ENCODE measurements at regions not wholly inside any gene's neighbourhood (a gene's known extent, or its start where the extent isn't known, plus 50 kb on each side); places are given as distances from the start of the nearest gene placed in this dataset.

GRCh38 chr12:19643635-19644034, 204.3 kb downstream of the AEBP2 start:
- no peaks in the 10 kb centered on the region for H3K36me3 ChIP-seq (replicated peaks; ENCODE audit: control insufficient read depth, insufficient read depth, low read length)
- H3K27me3 ChIP-seq (ENCODE audit: control insufficient read depth, insufficient read depth, low read length) = no peaks in the 10 kb centered on the region
- peak; percentile 50 for DNase-seq
- no peak overlapping the region for H3K4me3 ChIP-seq (ENCODE audit: insufficient read depth, low read depth, low read length)

- H3K4me3 ChIP-seq (ENCODE audit: insufficient read depth, low read depth, low read length) = no peak overlapping the region
- H3K36me3 ChIP-seq (replicated peaks; ENCODE audit: control insufficient read depth, insufficient read depth, low read length) = no peaks in the 10 kb centered on the region
- no peaks in the 10 kb centered on the region for H3K27me3 ChIP-seq (ENCODE audit: control insufficient read depth, insufficient read depth, low read length)
- DNase-seq = no peak
Measured at GRCh38 chr12:19644571-19644970, 205.3 kb downstream of the AEBP2 start.

- H3K4me3 ChIP-seq (ENCODE audit: insufficient read depth, low read depth, low read length) = no peak overlapping the region
- H3K36me3 ChIP-seq (replicated peaks; ENCODE audit: control insufficient read depth, insufficient read depth, low read length) = no peaks in the 10 kb centered on the region
- DNase-seq = no peak
- no peaks in the 10 kb centered on the region for H3K27me3 ChIP-seq (ENCODE audit: control insufficient read depth, insufficient read depth, low read length)
Measured at GRCh38 chr12:19645823-19646222, 206.5 kb downstream of the AEBP2 start.

GRCh38 chr12:19646599-19646998, 207.3 kb downstream of the AEBP2 start:
- Histone ChIP-seq H3K36me3 (replicated peaks; ENCODE audit: control insufficient read depth, insufficient read depth, low read length) (no peaks in the 10 kb centered on the region), H3K27me3 (ENCODE audit: control insufficient read depth, insufficient read depth, low read length) (no peaks in the 10 kb centered on the region), H3K4me3 (ENCODE audit: insufficient read depth, low read depth, low read length) (no peak overlapping the region)
- no peak for DNase-seq

- H3K36me3 ChIP-seq (replicated peaks; ENCODE audit: control insufficient read depth, insufficient read depth, low read length) = no peaks in the 10 kb centered on the region
- no peak overlapping the region for H3K4me3 ChIP-seq (ENCODE audit: insufficient read depth, low read depth, low read length)
- H3K27me3 ChIP-seq (ENCODE audit: control insufficient read depth, insufficient read depth, low read length) = no peaks in the 10 kb centered on the region
- DNase-seq = no peak
Measured at GRCh38 chr12:19647806-19648556, 208.7 kb downstream of the AEBP2 start.

GRCh38 chr12:19648591-19648990, 209.3 kb downstream of the AEBP2 start:
- no peak for DNase-seq
- no peaks in the 10 kb centered on the region for H3K36me3 ChIP-seq (replicated peaks; ENCODE audit: control insufficient read depth, insufficient read depth, low read length)
- no peaks in the 10 kb centered on the region for H3K27me3 ChIP-seq (ENCODE audit: control insufficient read depth, insufficient read depth, low read length)
- H3K4me3 ChIP-seq (ENCODE audit: insufficient read depth, low read depth, low read length) = no peak overlapping the region

- H3K27me3 ChIP-seq (ENCODE audit: control insufficient read depth, insufficient read depth, low read length) = no peaks in the 10 kb centered on the region
- H3K36me3 ChIP-seq (replicated peaks; ENCODE audit: control insufficient read depth, insufficient read depth, low read length) = no peaks in the 10 kb centered on the region
- H3K4me3 ChIP-seq (ENCODE audit: insufficient read depth, low read depth, low read length) = no peak overlapping the region
- DNase-seq = no peak
Measured at GRCh38 chr12:19652386-19652785, 213.1 kb downstream of the AEBP2 start.

- DNase-seq = no peak
- H3K27me3 ChIP-seq (ENCODE audit: control insufficient read depth, insufficient read depth, low read length) = no peaks in the 10 kb centered on the region
- no peak overlapping the region for H3K4me3 ChIP-seq (ENCODE audit: insufficient read depth, low read depth, low read length)
- no peaks in the 10 kb centered on the region for H3K36me3 ChIP-seq (replicated peaks; ENCODE audit: control insufficient read depth, insufficient read depth, low read length)
Measured at GRCh38 chr12:19654650-19655376, 215.5 kb downstream of the AEBP2 start.

- Histone ChIP-seq H3K36me3 (replicated peaks; ENCODE audit: control insufficient read depth, insufficient read depth, low read length) (no peaks in the 10 kb centered on the region), H3K4me3 (ENCODE audit: insufficient read depth, low read depth, low read length) (no peak overlapping the region), H3K27me3 (ENCODE audit: control insufficient read depth, insufficient read depth, low read length) (no peaks in the 10 kb centered on the region)
- no peak for DNase-seq
Measured at GRCh38 chr12:19657118-19657731, 217.9 kb downstream of the AEBP2 start.

- Histone ChIP-seq H3K36me3 (replicated peaks; ENCODE audit: control insufficient read depth, insufficient read depth, low read length) (no peaks in the 10 kb centered on the region), H3K27me3 (ENCODE audit: control insufficient read depth, insufficient read depth, low read length) (no peaks in the 10 kb centered on the region), H3K4me3 (ENCODE audit: insufficient read depth, low read depth, low read length) (no peak overlapping the region)
- no peak for DNase-seq
Measured at GRCh38 chr12:19657732-19658130, 218.4 kb downstream of the AEBP2 start.

- H3K36me3 ChIP-seq (replicated peaks; ENCODE audit: control insufficient read depth, insufficient read depth, low read length) = no peaks in the 10 kb centered on the region
- no peak for DNase-seq
- no peaks in the 10 kb centered on the region for H3K27me3 ChIP-seq (ENCODE audit: control insufficient read depth, insufficient read depth, low read length)
- H3K4me3 ChIP-seq (ENCODE audit: insufficient read depth, low read depth, low read length) = no peak overlapping the region
Measured at GRCh38 chr12:19659086-19659485, 219.8 kb downstream of the AEBP2 start.

GRCh38 chr12:19659501-19659900, 220.2 kb downstream of the AEBP2 start:
- no peak for DNase-seq
- Histone ChIP-seq H3K36me3 (replicated peaks; ENCODE audit: control insufficient read depth, insufficient read depth, low read length) (no peaks in the 10 kb centered on the region), H3K4me3 (ENCODE audit: insufficient read depth, low read depth, low read length) (no peak overlapping the region), H3K27me3 (ENCODE audit: control insufficient read depth, insufficient read depth, low read length) (no peaks in the 10 kb centered on the region)

- Histone ChIP-seq H3K36me3 (replicated peaks; ENCODE audit: control insufficient read depth, insufficient read depth, low read length) (no peaks in the 10 kb centered on the region), H3K4me3 (ENCODE audit: insufficient read depth, low read depth, low read length) (no peak overlapping the region), H3K27me3 (ENCODE audit: control insufficient read depth, insufficient read depth, low read length) (no peaks in the 10 kb centered on the region)
- DNase-seq = no peak
Measured at GRCh38 chr12:19665121-19665900, 226.0 kb downstream of the AEBP2 start.

- H3K4me3 ChIP-seq (ENCODE audit: insufficient read depth, low read depth, low read length) = no peak overlapping the region
- no peaks in the 10 kb centered on the region for H3K36me3 ChIP-seq (replicated peaks; ENCODE audit: control insufficient read depth, insufficient read depth, low read length)
- DNase-seq = no peak
- H3K27me3 ChIP-seq (ENCODE audit: control insufficient read depth, insufficient read depth, low read length) = no peaks in the 10 kb centered on the region
Measured at GRCh38 chr12:19666070-19666469, 226.8 kb downstream of the AEBP2 start.
